ENCODE measurements at regions not wholly inside any gene's neighbourhood (a gene's known extent, or its start where the extent isn't known, plus 50 kb on each side); places are given as distances from the start of the nearest gene placed in this dataset.

DNA sequence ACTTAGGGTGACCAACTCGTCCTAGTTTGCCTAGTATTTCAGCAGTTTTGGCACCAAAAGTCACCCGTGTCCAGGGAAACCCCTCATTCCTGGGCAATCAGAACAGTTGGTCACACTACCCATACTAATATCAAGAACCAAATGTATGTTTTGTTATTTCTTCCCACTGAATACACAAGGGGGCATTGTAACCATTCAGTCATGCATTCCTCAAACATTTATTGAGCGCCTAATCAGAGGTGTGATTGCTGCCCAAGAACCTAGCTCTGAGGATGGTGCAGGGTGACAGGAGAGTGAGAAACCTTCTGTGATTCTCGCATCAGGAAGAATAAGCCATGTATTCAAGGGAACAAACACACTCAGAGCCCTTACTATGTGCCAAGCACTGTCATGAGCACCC lies 69.8 kb upstream of the RAI2 start:
- no peak for DNase-seq (ENCODE audit: low read depth, low spot score)

DNA sequence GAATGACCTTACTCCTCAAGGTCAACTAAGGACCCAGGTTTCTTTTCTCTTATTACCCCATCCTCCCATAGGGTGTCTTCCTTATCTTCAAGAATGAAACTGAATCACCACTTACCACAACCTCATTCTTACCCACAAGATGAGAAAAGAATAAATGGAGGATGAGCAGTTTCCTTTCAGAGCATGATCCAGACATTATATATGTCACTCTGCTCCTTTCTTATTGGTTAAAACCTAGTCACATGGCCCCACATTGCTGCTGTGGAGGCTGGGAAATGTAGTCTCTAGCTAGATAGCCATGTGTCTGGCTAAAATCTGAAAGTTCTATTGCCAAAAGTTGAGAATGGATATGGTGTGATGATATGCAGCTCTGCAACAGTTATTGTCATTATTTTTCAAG lies 62.4 kb upstream of the RAI2 start:
- DNase-seq (ENCODE audit: low read depth, low spot score) = no peak

DNA sequence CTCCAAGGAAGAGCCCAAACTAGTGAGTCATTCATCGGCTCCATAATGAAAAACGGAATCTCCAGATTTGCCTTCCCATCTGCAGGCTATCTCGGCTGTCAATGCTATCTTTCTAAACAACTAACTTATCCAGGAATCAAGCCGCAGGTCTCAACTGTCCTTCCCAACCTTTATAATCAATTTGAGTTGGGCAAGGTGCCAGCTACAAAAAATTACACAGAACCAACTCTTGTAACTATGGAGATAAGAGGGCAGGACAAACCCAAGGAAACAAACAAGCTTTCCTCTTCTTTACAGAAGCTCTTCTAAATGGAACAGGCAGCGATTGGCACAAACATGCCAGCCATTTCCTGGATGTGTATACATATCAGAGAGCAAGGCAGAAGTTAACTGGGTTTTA lies 61.2 kb upstream of the RAI2 start:
- DNase-seq (ENCODE audit: low read depth, low spot score) = no peak

DNA sequence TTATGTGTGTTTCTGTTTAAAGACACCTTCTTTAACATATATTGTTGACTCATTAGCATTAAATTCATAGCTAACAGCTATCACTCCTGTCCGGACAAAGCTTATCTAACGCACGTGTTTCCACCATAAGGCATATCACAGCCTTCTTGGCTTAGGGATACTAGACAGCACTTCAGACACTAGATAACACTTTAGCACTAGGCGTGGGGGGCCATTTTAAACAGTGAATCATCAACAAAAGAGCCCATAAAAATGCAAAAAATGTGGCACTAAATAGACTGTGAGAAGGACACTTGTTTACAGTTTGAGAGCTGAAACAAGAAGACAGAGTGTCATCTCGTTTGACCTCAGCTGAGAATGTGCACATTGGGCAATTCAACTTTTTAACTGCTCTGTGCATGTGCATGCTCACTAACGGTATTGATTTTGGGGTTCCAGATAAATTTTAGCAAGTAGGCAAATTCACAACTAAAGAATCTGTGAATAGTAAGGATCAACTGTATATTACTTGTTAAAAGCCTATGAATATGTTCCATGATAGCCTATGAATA lies 58.9 kb upstream of the RAI2 start:
- no peak for DNase-seq (ENCODE audit: low read depth, low spot score)

DNA sequence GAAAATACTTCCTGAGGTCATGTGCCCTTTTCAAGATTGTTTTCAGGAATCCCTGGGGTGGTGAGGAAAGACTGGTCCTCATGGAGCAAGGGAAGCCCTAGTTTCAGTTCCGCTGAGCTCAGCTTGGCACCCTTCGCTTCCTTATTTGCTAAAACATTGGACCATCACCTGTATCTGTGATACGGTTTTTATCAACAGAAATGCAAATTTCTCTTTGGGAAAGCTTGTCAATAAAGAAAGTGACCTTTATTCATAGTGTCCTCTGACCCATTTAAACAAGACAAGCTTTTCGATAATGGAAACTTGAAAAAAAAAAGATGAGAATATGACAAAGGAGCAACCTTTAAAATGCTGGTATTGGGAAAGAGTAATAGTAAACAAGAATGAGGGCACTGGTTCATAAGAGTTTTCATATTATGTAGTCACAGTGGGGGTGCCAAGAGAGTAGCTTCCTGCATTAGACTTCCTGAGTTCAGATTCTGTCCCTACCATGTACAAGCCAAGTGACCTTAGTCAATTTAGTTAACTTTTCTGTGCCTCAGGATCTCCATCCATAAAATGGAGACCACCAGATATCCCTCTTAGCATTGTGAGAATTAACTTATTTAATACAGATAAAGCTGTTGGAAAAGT lies 57.0 kb upstream of the RAI2 start:
- no peak for DNase-seq (ENCODE audit: low read depth, low spot score)

DNA sequence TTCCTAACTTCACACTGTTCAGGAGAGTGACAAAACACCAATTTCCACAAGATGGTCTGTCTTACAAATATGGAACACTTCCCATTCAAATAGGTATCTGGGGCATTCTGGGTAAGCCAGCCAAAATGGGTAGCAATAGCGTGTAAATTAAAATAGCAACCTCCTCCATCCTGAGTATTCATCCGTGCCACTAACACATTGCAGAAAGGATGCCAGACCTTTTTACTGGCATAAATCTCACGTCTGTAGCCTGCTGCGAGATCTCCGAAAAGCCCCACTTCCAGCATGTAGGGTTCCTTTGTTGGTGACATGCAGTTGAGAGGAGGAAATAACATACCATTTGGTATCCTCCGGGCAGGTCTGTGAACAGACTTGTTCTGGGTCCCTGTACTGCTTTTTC lies 52.7 kb upstream of the RAI2 start:
- DNase-seq (ENCODE audit: low read depth, low spot score) = no peak

All from astrocyte of the hippocampus (primary cell).